GM12878 (cell line): ENCODE measurements at regions not wholly inside any gene's neighbourhood (a gene's known extent, or its start where the extent isn't known, plus 50 kb on each side); places are given as distances from the start of the nearest gene placed in this dataset.

Experiments used
- ATAC-seq: fragments of 200-7000 bp; cut with Tn5 transposase; 3 replicates; pipeline ENCODE4 v1.9.1; 2020; ENCODE audit warnings: mild to moderate bottlenecking, moderate library complexity
- BruUV-seq: library from RNA; stranded (reverse); fragments of 400-500 nt; replicated peaks from 2 replicates; lab custom pipeline; 2021; lab: Mats Ljungman, UMichigan
- CTCF ChIA-PET: fragments of 300-600 bp; sonication (Branson Sonifier 250); formaldehyde crosslinking; extraction: SDS; loops from one replicate; lab custom pipeline; 2021; ENCODE audit warnings: inconsistent platforms; lab: Yijun Ruan, JAX
- POLR2A ChIA-PET: fragments of 350-600 bp; formaldehyde crosslinking; extraction: SDS; loops from one replicate; lab custom pipeline; 2021; ENCODE audit warnings: inconsistent platforms; lab: Charles Lee
- RAD21 ChIA-PET: fragments of 300-600 bp; sonication (Branson Sonifier 250); formaldehyde crosslinking; loops from one replicate; lab custom pipeline; 2023; ENCODE audit warnings: antibody characterized with exemption; ENCODE audit not compliant: unreplicated experiment; lab: Charles Lee
- SMC1A ChIA-PET: fragments of 300-600 bp; sonication (Branson Sonifier 250); formaldehyde crosslinking; loops from one replicate; lab custom pipeline; 2023; ENCODE audit not compliant: unreplicated experiment, uncharacterized antibody; lab: Charles Lee
- DNase-seq: peaks from one replicate; pipeline ENCODE4 v3.0.0-alpha.2; 2011; ENCODE audit warnings: low read depth, low spot score
- FAIRE-seq: peaks from 3 replicates; lab custom pipeline; 2011; peaks lifted over from hg19 to GRCh38; lab: Jason Lieb, UNC
- H2AFZ ChIP-seq: 2 replicates; pipeline ENCODE4 v1.6.0; 2011; ENCODE audit warnings: low read depth, low read length, control low read depth; ENCODE audit not compliant: control insufficient read depth
- H3K27ac ChIP-seq: 2 replicates; pipeline ENCODE4 v1.5.1; 2011; ENCODE audit warnings: control low read depth; ENCODE audit not compliant: control insufficient read depth, insufficient read depth
- H3K27me3 ChIP-seq, 2 experiments: replicated peaks in 1 of 2; 2 replicates each; pipeline versions ENCODE4 v1.6.0 to v1.6.1; 2011; ENCODE audit warnings: low read length in 1 of 2; ENCODE audit not compliant: control insufficient read depth in 2 of 2, insufficient read depth in 2 of 2
- H3K36me3 ChIP-seq, 2 experiments: 2 replicates each; pipeline ENCODE4 v1.5.1; 2011; ENCODE audit warnings: low read length in 1 of 2; ENCODE audit not compliant: control insufficient read depth in 2 of 2, insufficient read depth in 2 of 2
- H3K4me1 ChIP-seq: 2 replicates; pipeline ENCODE4 v1.6.1; 2011; ENCODE audit warnings: mild to moderate bottlenecking, low read length, moderate library complexity, mixed read lengths; ENCODE audit not compliant: control insufficient read depth, insufficient read depth
- H3K4me2 ChIP-seq: 2 replicates; pipeline ENCODE4 v1.6.0; 2011; ENCODE audit warnings: control low read depth; ENCODE audit not compliant: control insufficient read depth, insufficient read depth
- H3K4me3 ChIP-seq: fragments of 200-600 bp; sonication (generic); 2 replicates; pipeline ENCODE4 v1.5.1; 2016
- H3K79me2 ChIP-seq: 2 replicates; pipeline ENCODE4 v1.6.0; 2011; ENCODE audit warnings: low read length; ENCODE audit not compliant: control insufficient read depth, insufficient read depth
- H3K9ac ChIP-seq: 2 replicates; pipeline ENCODE4 v1.8.0; 2011; ENCODE audit warnings: low read length, control low read depth, mixed read lengths; ENCODE audit not compliant: control insufficient read depth, insufficient read depth
- H3K9me3 ChIP-seq: replicated peaks from 3 replicates; pipeline ENCODE4 v1.5.1; 2011; ENCODE audit warnings: mild to moderate bottlenecking, low read length; ENCODE audit not compliant: control insufficient read depth, insufficient read depth
- H4K20me1 ChIP-seq: 2 replicates; pipeline ENCODE4 v1.6.0; 2011; ENCODE audit not compliant: control insufficient read depth, insufficient read depth
- CBX3 ChIP-seq: fragments of 200-600 bp; sonication (generic); IDR thresholded peaks from 2 replicates; pipeline ENCODE4 v1.6.1; 2016; ENCODE audit warnings: low read depth, borderline replicate concordance
- CHD2 ChIP-seq: IDR thresholded peaks from 2 replicates; pipeline ENCODE4 v1.6.1; 2011; ENCODE audit warnings: low read depth, low read length, improper control_type of control experiment, borderline replicate concordance
- EZH2 ChIP-seq: IDR thresholded peaks from 2 replicates; pipeline ENCODE4 v1.6.1; 2012; ENCODE audit warnings: low read depth, mild to moderate bottlenecking, control low read depth, inconsistent platforms, low read length, borderline replicate concordance; ENCODE audit not compliant: control insufficient read depth
- FOXK2 ChIP-seq: fragments of 450-650 bp; IDR thresholded peaks from 2 replicates; pipeline ENCODE4 v1.6.1; 2017; ENCODE audit warnings: mild to moderate bottlenecking, moderate library complexity
- FOXM1 ChIP-seq: IDR thresholded peaks from 2 replicates; pipeline ENCODE4 v1.6.1; 2012; ENCODE audit warnings: low read depth, mild to moderate bottlenecking, inconsistent platforms, low read length, moderate library complexity
- IKZF1 ChIP-seq: fragments of 450-650 bp; conservative IDR thresholded peaks from 2 replicates; pipeline ENCODE4 v1.6.1; 2017; ENCODE audit warnings: antibody characterized with exemption, mild to moderate bottlenecking
- MYB ChIP-seq: fragments of 150-350 bp; IDR thresholded peaks from 2 replicates; pipeline ENCODE4 v1.6.1; 2014; ENCODE audit warnings: mild to moderate bottlenecking, low read depth, low read length, borderline replicate concordance
- RAD21 ChIP-seq: IDR thresholded peaks from 2 replicates; pipeline ENCODE4 v1.6.1; 2011; ENCODE audit warnings: mild to moderate bottlenecking, low read depth, low read length, moderate library complexity; ENCODE audit not compliant: insufficient read depth
- USF2 ChIP-seq: IDR thresholded peaks from 2 replicates; pipeline ENCODE4 v1.6.1; 2011; ENCODE audit warnings: low read depth, low read length, improper control_type of control experiment, borderline replicate concordance
- WGBS: methylation state at CpG from one replicate; pipeline ENCODE4 v1.1.6; 2016; ENCODE audit warnings: low lambda C conversion rate; ENCODE audit not compliant: insufficient replicate concordance, insufficient coverage; ENCODE audit errors: missing lambda C conversion rate; 5-methylcytosine and 5-hydroxymethylcytosine counted together
- in situ Hi-C: fragments of 300-500 bp; cut with MboI; formaldehyde crosslinking; loops from 9 replicates; pipeline ENCODE4 v1.14.3; 2018; ENCODE audit warnings: mixed read lengths
- intact Hi-C: fragments of 100-400 bp; cut with micrococcal nuclease; formaldehyde crosslinking; loops from one replicate; pipeline ENCODE4 v1.14.2; 2022; ENCODE audit not compliant: unreplicated experiment
- TF ChIP-seq, protein P1 (sequence below): fragments of 450-650 bp; IDR thresholded peaks from 2 replicates; pipeline ENCODE4 v1.6.1; 2017; ENCODE audit warnings: antibody characterized with exemption, mild to moderate bottlenecking, moderate library complexity

GRCh38 chr16:6560306-6561100 lies 772.1 kb upstream of the RBFOX1 start:
- H4K20me1 ChIP-seq = no peaks in the 10 kb centered on the region
- H3K4me3 ChIP-seq = no peak overlapping the region
- H3K27ac ChIP-seq = no peak overlapping the region
- CTCF ChIA-PET = no interaction called here
- SMC1A ChIA-PET = no interaction called here
- H3K9ac ChIP-seq = no peak overlapping the region
- intact Hi-C loops = no loop called here
- no peak overlapping the region for H3K4me2 ChIP-seq
- TF ChIP-seq CBX3 (no peak), EZH2 (no peak)
- TF ChIP-seq, all 136 proteins: peak for 0
- H2AFZ ChIP-seq = no peak overlapping the region
- DNase-seq (no peak), FAIRE-seq (no peak), ATAC-seq (no peak)
- no TSS peak for BruUV-seq
- ChIA-PET POLR2A (no interaction called here), RAD21 (no interaction called here)
- no peaks in the 10 kb centered on the region for H3K9me3 ChIP-seq
- WGBS = 19% methylated on average over 4 of the region's 4 CpGs
- no peaks in the 10 kb centered on the region for H3K27me3 ChIP-seq
- in situ Hi-C loops = no loop called here
- no peaks in the 10 kb centered on the region for H3K4me1 ChIP-seq
- H3K79me2 ChIP-seq = no peaks in the 10 kb centered on the region
- H3K36me3 ChIP-seq = no peaks in the 10 kb centered on the region

DNA sequence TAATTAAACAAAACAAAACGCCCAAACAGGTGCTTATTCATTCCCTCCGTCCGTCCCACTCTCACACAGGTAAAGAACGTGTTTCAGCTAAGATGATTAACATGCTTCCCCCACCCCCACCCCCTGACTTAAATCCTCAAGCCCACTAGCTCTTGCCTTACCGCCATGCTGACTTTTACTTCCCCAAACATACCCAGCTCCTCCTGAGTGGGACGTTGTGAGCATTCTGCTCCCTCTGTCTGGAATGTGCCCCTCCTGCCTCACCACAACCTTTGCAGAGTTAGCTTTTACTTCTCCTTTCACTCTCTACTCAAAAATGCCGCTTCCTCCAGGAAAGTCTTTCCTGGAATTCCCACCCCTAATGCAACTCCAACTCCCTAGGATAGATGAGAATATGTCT lies 774.0 kb upstream of the RBFOX1 start:
- ChIA-PET RAD21 (no interaction called here), POLR2A (no interaction called here), SMC1A (no interaction called here), CTCF (no interaction called here)
- Histone ChIP-seq H3K9ac (no peak overlapping the region), H3K27ac (no peak overlapping the region), H4K20me1 (no peaks in the 10 kb centered on the region), H3K4me1 (no peaks in the 10 kb centered on the region), H3K27me3 (no peaks in the 10 kb centered on the region), H2AFZ (no peak overlapping the region), H3K9me3 (no peaks in the 10 kb centered on the region), H3K36me3 (no peaks in the 10 kb centered on the region), H3K4me3 (no peak overlapping the region), H3K79me2 (no peaks in the 10 kb centered on the region), H3K4me2 (no peak overlapping the region)
- in situ Hi-C loops (no loop called here), intact Hi-C loops (no loop called here)
- no peak for DNase-seq
- 1% methylated on average over 7 of the region's 7 CpGs for WGBS
- FAIRE-seq = no peak
- BruUV-seq = no TSS peak
- no peak for ATAC-seq
- no peak for TF ChIP-seq MYB
- TF ChIP-seq, protein P1, sequence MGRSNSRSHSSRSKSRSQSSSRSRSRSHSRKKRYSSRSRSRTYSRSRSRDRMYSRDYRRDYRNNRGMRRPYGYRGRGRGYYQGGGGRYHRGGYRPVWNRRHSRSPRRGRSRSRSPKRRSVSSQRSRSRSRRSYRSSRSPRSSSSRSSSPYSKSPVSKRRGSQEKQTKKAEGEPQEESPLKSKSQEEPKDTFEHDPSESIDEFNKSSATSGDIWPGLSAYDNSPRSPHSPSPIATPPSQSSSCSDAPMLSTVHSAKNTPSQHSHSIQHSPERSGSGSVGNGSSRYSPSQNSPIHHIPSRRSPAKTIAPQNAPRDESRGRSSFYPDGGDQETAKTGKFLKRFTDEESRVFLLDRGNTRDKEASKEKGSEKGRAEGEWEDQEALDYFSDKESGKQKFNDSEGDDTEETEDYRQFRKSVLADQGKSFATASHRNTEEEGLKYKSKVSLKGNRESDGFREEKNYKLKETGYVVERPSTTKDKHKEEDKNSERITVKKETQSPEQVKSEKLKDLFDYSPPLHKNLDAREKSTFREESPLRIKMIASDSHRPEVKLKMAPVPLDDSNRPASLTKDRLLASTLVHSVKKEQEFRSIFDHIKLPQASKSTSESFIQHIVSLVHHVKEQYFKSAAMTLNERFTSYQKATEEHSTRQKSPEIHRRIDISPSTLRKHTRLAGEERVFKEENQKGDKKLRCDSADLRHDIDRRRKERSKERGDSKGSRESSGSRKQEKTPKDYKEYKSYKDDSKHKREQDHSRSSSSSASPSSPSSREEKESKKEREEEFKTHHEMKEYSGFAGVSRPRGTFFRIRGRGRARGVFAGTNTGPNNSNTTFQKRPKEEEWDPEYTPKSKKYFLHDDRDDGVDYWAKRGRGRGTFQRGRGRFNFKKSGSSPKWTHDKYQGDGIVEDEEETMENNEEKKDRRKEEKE = no peak
- TF ChIP-seq USF2 = no peak
- no peak for TF ChIP-seq CHD2
- TF ChIP-seq RAD21 = no peak
- no peak for TF ChIP-seq FOXK2
- no peak for TF ChIP-seq FOXM1
- TF ChIP-seq IKZF1 = no peak
